ENCODE measurements at regions not wholly inside any gene's neighbourhood (a gene's known extent, or its start where the extent isn't known, plus 50 kb on each side); places are given as distances from the start of the nearest gene placed in this dataset.
"Not testable (repeated sequence)": the region's sequence is repeated elsewhere in the genome, so short reads cannot be mapped to it uniquely, and the experiment has no call there.

DNA sequence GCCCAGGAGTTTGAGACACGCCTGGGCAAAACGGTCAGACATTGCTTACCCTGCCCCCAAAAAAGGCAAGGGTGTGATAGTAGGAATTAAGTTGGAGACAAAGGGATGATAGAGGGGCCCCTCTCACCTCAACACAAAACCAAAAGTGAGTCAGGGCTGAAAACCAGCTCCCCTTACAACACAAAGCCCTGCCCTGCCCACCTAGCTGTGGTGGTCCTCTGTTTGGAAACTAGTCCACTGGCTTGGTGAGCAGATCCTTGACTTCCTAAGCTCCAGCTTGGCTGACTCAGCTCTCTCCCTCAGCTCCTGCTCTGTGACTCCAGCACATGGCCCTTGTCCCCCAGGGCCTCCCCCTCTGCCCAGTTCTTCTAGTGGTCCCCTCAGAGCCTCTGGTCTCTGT lies 603.8 kb downstream of the PTPRC start:
- H3K4me3 ChIP-seq (ENCODE audit: low read depth in 1 of 2, low read length in 2 of 2), result no peak overlapping the region
- no peaks in the 10 kb centered on the region for H3K27me3 ChIP-seq (ENCODE audit: control insufficient read depth in 1 of 2, insufficient read depth in 2 of 2, low read length in 2 of 2)
- no peaks in the 10 kb centered on the region for H3K9me3 ChIP-seq (ENCODE audit: low read length)
- H3K9ac ChIP-seq (ENCODE audit: low read length), result no peak overlapping the region
- no peaks in the 10 kb centered on the region for H3K4me1 ChIP-seq (ENCODE audit: insufficient read depth, low read length)
- no peaks in the 10 kb centered on the region for H3K36me3 ChIP-seq (ENCODE audit: insufficient read depth, low read length)
- H3K27ac ChIP-seq (ENCODE audit: low read depth, low read length), result no peak overlapping the region

DNA sequence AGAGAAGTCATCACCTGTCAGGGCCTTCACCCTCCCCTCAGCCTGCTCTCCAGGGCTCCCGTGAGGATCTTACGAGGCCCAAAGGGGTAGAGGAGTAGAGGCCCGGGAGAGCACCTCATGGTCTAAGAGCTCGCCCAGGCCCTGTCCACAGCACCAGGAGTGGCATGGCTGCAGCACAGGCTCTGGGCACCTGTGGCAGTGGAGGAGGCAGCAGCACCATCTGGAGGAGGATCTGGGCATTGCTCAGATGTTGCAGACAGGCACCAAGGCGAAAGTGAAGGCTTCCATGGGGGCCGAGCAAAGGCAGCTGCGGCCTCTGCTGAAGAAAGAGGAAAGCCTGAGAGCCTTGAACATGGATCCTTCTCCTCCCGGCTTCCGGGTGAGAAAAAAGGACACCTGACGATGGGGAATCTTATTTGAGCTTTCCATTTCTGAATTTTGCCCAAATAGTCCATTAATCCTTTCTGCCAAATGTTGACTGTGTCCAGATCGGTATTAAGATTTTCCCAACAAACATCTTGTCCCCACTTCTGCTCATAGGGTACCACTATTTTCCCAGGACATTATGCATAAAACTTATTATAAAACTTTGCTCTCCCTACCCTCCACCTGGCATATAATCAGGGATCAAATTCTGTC lies 604.7 kb downstream of the PTPRC start:
- H3K36me3 ChIP-seq (ENCODE audit: insufficient read depth, low read length), result no peaks in the 10 kb centered on the region
- no peak overlapping the region for H3K27ac ChIP-seq (ENCODE audit: low read depth, low read length)
- no peak overlapping the region for H3K4me3 ChIP-seq (ENCODE audit: low read depth in 1 of 2, low read length in 2 of 2)
- no peaks in the 10 kb centered on the region for H3K9me3 ChIP-seq (ENCODE audit: low read length)
- H3K27me3 ChIP-seq (ENCODE audit: control insufficient read depth in 1 of 2, insufficient read depth in 2 of 2, low read length in 2 of 2), result no peaks in the 10 kb centered on the region
- H3K9ac ChIP-seq (ENCODE audit: low read length), result no peak overlapping the region
- H3K4me1 ChIP-seq (ENCODE audit: insufficient read depth, low read length), result no peaks in the 10 kb centered on the region

DNA sequence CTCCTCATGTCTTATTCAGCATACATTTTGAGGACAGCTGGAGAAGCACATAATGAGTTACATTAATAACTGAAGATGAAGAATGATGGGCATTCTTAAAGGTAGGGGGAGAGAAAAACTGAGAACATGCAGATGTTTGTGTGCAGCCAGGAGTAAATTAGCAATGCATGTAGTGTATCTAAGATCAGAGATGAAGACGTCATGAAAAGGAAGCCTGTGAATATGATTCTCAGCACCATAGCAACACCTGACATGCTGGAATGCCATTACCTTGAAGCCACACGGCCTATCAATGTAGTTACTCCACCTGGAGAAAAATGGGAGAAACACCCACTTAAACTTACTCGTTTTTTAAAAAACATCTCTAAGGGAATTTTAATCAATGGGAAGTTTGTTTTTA lies 607.1 kb downstream of the PTPRC start:
- Histone ChIP-seq H3K9me3 (ENCODE audit: low read length) (no peaks in the 10 kb centered on the region), H3K4me3 (ENCODE audit: low read depth in 1 of 2, low read length in 2 of 2) (no peak overlapping the region), H3K9ac (ENCODE audit: low read length) (no peak overlapping the region), H3K27me3 (ENCODE audit: control insufficient read depth in 1 of 2, insufficient read depth in 2 of 2, low read length in 2 of 2) (no peaks in the 10 kb centered on the region), H3K4me1 (ENCODE audit: insufficient read depth, low read length) (no peaks in the 10 kb centered on the region), H3K27ac (ENCODE audit: low read depth, low read length) (no peak overlapping the region), H3K36me3 (ENCODE audit: insufficient read depth, low read length) (no peaks in the 10 kb centered on the region)

DNA sequence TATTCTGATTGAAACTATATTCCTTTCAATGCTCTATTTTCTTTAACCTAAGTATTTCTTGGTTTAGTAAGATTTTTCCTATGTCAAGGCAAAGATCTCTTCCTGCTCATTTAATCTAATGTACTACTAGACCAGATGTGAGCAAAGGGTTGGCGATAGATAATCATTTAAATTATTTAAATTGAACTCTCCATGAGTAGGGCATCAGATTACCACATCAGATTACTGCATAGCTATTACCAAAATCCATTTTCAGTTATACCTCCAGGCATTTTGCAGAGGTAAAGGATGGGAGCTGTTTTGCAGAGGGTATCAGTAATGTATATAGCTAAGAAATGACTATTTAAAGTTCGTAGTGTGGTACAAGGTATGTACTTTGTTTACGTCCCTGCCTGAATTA lies 607.9 kb downstream of the PTPRC start:
- H3K4me1 ChIP-seq (ENCODE audit: insufficient read depth, low read length), result no peaks in the 10 kb centered on the region
- H3K27me3 ChIP-seq (ENCODE audit: control insufficient read depth in 1 of 2, insufficient read depth in 2 of 2, low read length in 2 of 2), result no peaks in the 10 kb centered on the region
- no peak overlapping the region for H3K27ac ChIP-seq (ENCODE audit: low read depth, low read length)
- no peak overlapping the region for H3K9ac ChIP-seq (ENCODE audit: low read length)
- no peaks in the 10 kb centered on the region for H3K9me3 ChIP-seq (ENCODE audit: low read length)
- H3K36me3 ChIP-seq (ENCODE audit: insufficient read depth, low read length), result no peaks in the 10 kb centered on the region
- H3K4me3 ChIP-seq (ENCODE audit: low read depth in 1 of 2, low read length in 2 of 2), result no peak overlapping the region

DNA sequence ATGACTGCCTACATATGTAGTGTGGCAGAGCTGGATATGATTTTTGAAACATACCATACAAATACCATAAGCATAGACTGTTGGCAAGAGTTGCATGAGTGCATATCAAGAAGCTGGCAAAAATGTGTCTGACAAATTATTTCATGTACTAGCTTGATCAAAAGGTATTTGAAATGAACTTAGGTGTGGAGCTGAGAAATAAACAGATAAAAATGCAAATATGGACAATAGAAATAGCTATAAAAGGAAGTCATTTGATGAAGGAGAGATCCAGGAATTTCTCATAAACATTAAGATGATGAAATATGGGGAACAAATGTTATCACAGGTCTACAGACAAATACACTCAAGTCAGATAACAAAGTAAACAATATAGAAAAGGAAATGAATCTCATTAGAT lies 609.1 kb downstream of the PTPRC start:
- Histone ChIP-seq H3K4me3 (ENCODE audit: low read depth in 1 of 2, low read length in 2 of 2) (no peak overlapping the region), H3K9me3 (ENCODE audit: low read length) (no peaks in the 10 kb centered on the region), H3K36me3 (ENCODE audit: insufficient read depth, low read length) (no peaks in the 10 kb centered on the region), H3K27ac (ENCODE audit: low read depth, low read length) (no peak overlapping the region), H3K27me3 (ENCODE audit: control insufficient read depth in 1 of 2, insufficient read depth in 2 of 2, low read length in 2 of 2) (no peaks in the 10 kb centered on the region), H3K4me1 (ENCODE audit: insufficient read depth, low read length) (no peaks in the 10 kb centered on the region), H3K9ac (ENCODE audit: low read length) (no peak overlapping the region)

DNA sequence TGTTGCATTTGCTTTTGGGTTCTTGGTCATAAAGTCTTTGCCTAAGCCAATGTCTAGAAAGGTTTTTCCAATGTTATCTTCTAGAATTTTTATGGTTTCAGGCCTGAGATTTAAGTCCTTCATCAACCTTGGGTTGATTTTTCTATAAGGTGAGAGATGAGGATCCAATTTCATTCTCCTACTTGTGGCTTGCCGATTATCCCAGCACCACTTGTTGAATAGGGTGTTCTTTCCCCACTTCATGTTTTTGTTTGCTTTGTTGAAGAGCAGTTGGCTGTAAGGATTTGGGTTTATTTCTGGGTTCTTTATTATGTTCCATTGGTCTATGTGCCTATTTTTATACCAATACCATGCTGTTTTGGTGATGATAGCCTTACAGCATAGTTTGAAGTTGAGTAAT lies 615.2 kb downstream of the PTPRC start:
- H3K4me1 ChIP-seq (ENCODE audit: insufficient read depth, low read length); H3K4me3 ChIP-seq (ENCODE audit: low read depth in 1 of 2, low read length in 2 of 2); H3K9ac ChIP-seq (ENCODE audit: low read length); H3K36me3 ChIP-seq (ENCODE audit: insufficient read depth, low read length); H3K9me3 ChIP-seq (ENCODE audit: low read length); H3K27ac ChIP-seq (ENCODE audit: low read depth, low read length); H3K27me3 ChIP-seq (ENCODE audit: control insufficient read depth in 1 of 2, insufficient read depth in 2 of 2, low read length in 2 of 2): not testable (repeated sequence)

DNA sequence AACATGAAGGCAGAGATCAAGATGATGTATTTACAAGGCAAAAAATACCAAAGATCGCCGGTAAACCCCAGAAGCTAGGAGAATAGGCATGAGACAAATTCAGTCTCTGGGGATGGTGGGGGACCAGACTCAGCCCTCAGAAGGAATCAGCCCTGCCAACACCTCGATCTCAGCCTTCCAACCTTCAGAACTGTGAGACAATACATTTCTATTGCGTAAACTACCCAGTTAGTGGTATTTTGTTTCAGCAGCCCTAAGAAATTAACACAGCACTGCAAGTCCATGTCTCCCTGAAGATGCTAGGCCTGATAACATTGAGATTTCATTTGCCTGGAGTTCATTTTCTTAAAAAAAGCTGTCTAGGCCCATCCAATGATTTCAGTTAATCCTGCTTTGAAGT lies 622.5 kb downstream of the PTPRC start:
- no peak overlapping the region for H3K9ac ChIP-seq (ENCODE audit: low read length)
- H3K27me3 ChIP-seq (ENCODE audit: control insufficient read depth in 1 of 2, insufficient read depth in 2 of 2, low read length in 2 of 2), result no peaks in the 10 kb centered on the region
- H3K27ac ChIP-seq (ENCODE audit: low read depth, low read length), result no peak overlapping the region
- H3K4me1 ChIP-seq (ENCODE audit: insufficient read depth, low read length), result no peaks in the 10 kb centered on the region
- H3K36me3 ChIP-seq (ENCODE audit: insufficient read depth, low read length), result no peaks in the 10 kb centered on the region
- H3K9me3 ChIP-seq (ENCODE audit: low read length), result no peaks in the 10 kb centered on the region
- H3K4me3 ChIP-seq (ENCODE audit: low read depth in 1 of 2, low read length in 2 of 2), result no peak overlapping the region

DNA sequence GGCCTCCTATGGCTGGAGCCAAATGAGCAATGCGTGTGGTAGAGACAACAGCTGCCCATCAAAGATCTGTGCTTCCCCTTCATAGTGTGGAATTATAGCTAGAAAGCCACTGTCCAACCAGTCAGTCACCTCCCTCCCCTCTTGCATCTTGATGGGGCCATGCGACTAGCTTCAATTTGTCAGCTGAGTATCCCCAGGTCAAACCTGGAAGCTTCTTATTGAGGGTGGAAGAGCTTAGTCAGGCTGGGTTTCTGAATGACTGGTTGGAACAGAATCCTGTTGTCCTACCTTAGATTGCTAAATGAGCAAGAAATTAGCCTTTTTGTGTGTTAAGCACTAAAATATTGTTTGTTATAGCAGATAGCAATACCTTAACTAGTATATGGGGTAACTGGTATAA lies 625.4 kb downstream of the PTPRC start:
- no peak overlapping the region for H3K9ac ChIP-seq (ENCODE audit: low read length)
- H3K9me3 ChIP-seq (ENCODE audit: low read length), result no peaks in the 10 kb centered on the region
- H3K27me3 ChIP-seq (ENCODE audit: control insufficient read depth in 1 of 2, insufficient read depth in 2 of 2, low read length in 2 of 2), result no peaks in the 10 kb centered on the region
- no peaks in the 10 kb centered on the region for H3K4me1 ChIP-seq (ENCODE audit: insufficient read depth, low read length)
- no peaks in the 10 kb centered on the region for H3K36me3 ChIP-seq (ENCODE audit: insufficient read depth, low read length)
- H3K27ac ChIP-seq (ENCODE audit: low read depth, low read length), result no peak overlapping the region
- H3K4me3 ChIP-seq (ENCODE audit: low read depth in 1 of 2, low read length in 2 of 2), result no peak overlapping the region

DNA sequence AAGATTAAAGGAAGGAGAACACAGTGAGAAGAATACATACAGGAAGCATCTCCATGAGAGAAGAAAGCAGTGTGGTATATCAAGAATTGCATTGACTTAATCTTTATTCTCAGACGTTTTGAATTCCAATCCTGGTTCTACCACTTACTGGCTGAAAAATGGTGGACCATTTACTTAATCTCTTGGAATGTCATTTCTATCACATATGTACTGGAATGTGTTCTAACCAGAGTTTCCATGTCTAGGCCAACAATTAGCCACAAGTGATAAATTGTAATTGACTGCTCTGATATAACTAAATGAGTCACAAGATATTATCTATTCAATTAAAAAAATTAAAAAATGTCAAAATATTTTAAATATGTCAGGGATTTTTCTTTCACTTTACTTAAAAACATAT lies 626.1 kb downstream of the PTPRC start:
- Histone ChIP-seq H3K4me1 (ENCODE audit: insufficient read depth, low read length) (no peaks in the 10 kb centered on the region), H3K36me3 (ENCODE audit: insufficient read depth, low read length) (no peaks in the 10 kb centered on the region), H3K9ac (ENCODE audit: low read length) (no peak overlapping the region), H3K4me3 (ENCODE audit: low read depth in 1 of 2, low read length in 2 of 2) (no peak overlapping the region), H3K27ac (ENCODE audit: low read depth, low read length) (no peak overlapping the region), H3K27me3 (ENCODE audit: control insufficient read depth in 1 of 2, insufficient read depth in 2 of 2, low read length in 2 of 2) (no peaks in the 10 kb centered on the region), H3K9me3 (ENCODE audit: low read length) (no peaks in the 10 kb centered on the region)

DNA sequence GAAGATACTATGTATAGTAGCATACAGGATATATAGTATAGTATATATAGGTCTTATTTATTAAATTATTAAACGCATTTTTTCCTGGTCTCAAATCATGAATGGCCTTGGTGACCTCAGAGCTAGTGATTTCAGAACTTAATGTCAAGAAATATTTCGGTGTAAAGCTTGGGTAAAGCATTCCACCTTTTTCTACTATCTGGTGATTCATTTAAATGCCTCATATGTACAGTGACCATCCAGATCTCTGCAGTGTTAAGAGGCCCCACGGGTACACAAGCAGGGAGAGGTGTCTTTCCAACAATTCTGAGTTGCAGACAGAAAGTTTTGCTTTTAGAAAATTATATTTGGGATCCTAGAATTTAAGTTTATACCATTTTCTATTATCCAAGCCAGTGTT lies 626.5 kb downstream of the PTPRC start:
- Histone ChIP-seq H3K4me1 (ENCODE audit: insufficient read depth, low read length) (no peaks in the 10 kb centered on the region), H3K4me3 (ENCODE audit: low read depth in 1 of 2, low read length in 2 of 2) (no peak overlapping the region), H3K9ac (ENCODE audit: low read length) (no peak overlapping the region), H3K27me3 (ENCODE audit: control insufficient read depth in 1 of 2, insufficient read depth in 2 of 2, low read length in 2 of 2) (no peaks in the 10 kb centered on the region), H3K36me3 (ENCODE audit: insufficient read depth, low read length) (no peaks in the 10 kb centered on the region), H3K9me3 (ENCODE audit: low read length) (no peaks in the 10 kb centered on the region), H3K27ac (ENCODE audit: low read depth, low read length) (no peak overlapping the region)

DNA sequence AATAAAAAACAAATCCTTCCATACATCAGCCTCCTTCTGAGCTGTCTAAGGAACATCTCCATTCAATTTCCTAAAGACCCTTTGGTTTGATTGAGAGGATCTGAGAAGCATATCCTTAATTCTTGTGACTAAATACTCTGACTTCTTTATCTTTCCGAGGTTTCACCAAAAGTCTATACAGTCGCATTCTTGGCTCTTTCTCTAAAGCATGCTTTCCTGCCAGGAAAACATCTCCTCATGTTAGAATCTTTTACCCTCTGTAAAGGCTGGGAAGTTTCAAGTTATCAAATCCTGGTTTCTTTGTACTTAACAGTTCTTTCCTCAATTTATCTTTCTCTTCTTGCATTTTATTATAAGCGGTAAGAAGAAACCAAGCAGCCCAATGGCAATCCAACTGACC lies 630.4 kb downstream of the PTPRC start:
- no peaks in the 10 kb centered on the region for H3K27me3 ChIP-seq (ENCODE audit: control insufficient read depth in 1 of 2, insufficient read depth in 2 of 2, low read length in 2 of 2)
- H3K36me3 ChIP-seq (ENCODE audit: insufficient read depth, low read length), result no peaks in the 10 kb centered on the region
- H3K9me3 ChIP-seq (ENCODE audit: low read length), result no peaks in the 10 kb centered on the region
- H3K4me1 ChIP-seq (ENCODE audit: insufficient read depth, low read length), result no peaks in the 10 kb centered on the region
- no peak overlapping the region for H3K27ac ChIP-seq (ENCODE audit: low read depth, low read length)
- H3K9ac ChIP-seq (ENCODE audit: low read length), result no peak overlapping the region
- H3K4me3 ChIP-seq (ENCODE audit: low read depth in 1 of 2, low read length in 2 of 2), result no peak overlapping the region

DNA sequence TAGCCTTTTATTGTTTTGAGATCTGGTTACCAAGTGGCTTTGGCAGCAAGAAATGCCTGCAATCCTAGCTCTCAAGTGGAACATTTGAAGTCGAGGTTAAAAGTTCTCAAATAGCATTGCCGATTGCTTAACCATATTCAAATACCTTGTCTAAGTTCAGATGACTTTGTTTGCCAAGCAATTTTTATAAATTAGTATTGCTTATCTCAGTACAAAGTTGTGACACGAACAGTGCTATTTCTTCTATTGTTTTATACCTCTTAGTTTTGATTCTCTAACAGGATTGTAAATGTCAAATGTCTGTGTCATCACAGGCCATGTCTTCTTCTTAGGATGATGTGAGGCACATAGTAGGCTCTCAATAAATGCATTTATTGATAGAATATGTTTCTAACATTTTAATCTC lies 633.3 kb downstream of the PTPRC start:
- no peaks in the 10 kb centered on the region for H3K36me3 ChIP-seq (ENCODE audit: insufficient read depth, low read length)
- H3K4me3 ChIP-seq (ENCODE audit: low read depth in 1 of 2, low read length in 2 of 2), result no peak overlapping the region
- H3K27ac ChIP-seq (ENCODE audit: low read depth, low read length), result no peak overlapping the region
- no peaks in the 10 kb centered on the region for H3K9me3 ChIP-seq (ENCODE audit: low read length)
- no peak overlapping the region for H3K9ac ChIP-seq (ENCODE audit: low read length)
- no peaks in the 10 kb centered on the region for H3K27me3 ChIP-seq (ENCODE audit: control insufficient read depth in 1 of 2, insufficient read depth in 2 of 2, low read length in 2 of 2)
- no peaks in the 10 kb centered on the region for H3K4me1 ChIP-seq (ENCODE audit: insufficient read depth, low read length)

Measured in muscle layer of colon (tissue), 2 donors.